NCI-H2081 (cell line): ENCODE measurements at regions not wholly inside any gene's neighbourhood (a gene's known extent, or its start where the extent isn't known, plus 50 kb on each side); places are given as distances from the start of the nearest gene placed in this dataset.
"Not testable (repeated sequence)": the region's sequence is repeated elsewhere in the genome, so short reads cannot be mapped to it uniquely, and the experiment has no call there.

Experiments
- DNase-seq, 2 experiments: peaks; one replicate each; lab custom pipeline; 2025; lab: John Stamatoyannopoulos, UW

DNA sequence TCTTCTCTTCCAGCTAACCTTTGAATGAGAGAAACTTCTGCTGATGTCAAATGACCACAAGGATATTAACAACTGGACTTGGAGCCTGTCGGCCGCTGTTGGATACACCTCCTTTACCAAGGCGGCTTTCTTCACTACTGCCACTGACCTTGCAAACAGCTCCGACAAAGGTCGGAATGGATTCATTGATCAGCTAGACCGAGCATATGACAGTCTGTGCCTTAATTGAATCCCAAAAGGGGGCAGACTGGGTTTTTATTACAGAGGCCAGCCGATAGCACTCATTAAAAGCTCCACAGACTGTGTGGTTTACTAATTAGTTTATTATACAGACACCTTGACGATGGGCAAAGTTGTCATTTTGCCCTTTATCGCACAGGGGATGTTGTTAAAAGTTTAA is 394.5 kb downstream of the RERGL start:
- no peak for DNase-seq

DNA sequence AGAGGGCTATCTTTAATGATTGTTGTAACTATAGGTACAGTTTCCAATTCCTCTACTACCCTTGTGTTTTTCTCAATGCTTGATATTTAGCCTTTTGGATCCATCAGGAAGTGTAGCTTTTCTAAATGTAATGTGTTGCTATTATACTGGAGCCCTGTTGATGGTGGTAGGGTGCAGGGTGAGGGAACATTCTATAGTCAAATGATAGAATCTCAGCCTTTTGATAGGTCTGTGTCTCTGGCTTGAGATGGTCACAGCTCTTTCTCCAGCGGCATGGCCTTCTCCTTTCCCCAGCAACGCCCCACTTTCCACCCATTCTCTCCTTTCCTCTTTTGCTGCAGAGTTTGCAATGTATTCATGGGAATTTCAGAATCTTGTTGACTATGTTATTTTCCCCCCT is 398.6 kb downstream of the RERGL start:
- DNase-seq = no peak

DNA sequence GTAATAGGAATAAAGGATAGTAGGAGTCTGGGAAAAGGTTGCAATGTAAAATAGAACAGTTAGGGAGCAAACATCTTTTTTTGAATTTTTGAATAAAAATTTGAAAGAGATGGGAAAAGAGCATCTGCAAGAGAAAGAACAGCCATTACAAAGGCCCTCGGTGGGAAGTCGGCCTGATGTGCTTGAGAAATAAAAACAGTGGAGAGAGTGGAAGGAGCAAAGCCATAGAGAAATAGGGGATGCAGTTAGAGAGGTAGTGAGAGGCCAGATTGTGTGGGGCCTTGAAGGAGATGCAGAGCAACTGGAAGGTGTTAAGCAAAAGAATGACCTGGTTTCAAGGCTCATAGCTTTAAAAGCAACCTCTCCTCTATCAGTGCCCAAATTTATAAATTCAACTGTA is 409.8 kb downstream of the RERGL start:
- no peak for DNase-seq

DNA sequence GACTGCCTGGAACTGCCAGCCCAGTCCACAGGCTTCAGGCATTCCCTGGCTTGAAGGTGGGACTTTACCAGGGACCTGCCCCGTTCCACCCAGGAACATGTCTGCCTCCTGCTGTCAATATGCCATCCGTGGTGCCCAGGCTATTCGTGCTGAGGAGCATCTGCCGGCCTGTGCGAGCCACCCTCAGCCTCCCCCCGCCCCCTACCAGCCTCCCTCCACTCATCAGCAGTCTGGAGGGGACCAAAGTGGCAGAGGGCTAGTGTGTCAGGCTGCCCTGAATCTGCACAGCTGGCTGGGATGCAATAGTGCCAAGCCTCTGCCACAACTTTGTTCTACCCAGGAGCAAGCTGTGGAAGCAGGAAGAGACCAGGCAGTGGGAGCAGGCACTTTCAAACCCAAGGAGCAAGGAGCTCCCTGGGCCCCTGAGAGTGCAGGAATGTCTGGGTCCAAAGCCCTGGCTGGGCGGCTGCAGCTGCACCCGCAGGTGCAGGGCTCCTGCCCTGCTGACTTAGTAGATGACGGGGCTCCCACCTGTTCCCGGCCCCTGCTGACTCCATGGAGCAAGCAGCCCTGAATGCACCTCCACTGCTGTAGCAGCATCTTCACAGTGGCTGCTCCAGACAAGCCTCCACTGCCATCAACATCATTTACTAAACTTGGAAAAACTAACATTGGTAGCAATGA is 423.2 kb downstream of the RERGL start:
- no peak for DNase-seq

DNA sequence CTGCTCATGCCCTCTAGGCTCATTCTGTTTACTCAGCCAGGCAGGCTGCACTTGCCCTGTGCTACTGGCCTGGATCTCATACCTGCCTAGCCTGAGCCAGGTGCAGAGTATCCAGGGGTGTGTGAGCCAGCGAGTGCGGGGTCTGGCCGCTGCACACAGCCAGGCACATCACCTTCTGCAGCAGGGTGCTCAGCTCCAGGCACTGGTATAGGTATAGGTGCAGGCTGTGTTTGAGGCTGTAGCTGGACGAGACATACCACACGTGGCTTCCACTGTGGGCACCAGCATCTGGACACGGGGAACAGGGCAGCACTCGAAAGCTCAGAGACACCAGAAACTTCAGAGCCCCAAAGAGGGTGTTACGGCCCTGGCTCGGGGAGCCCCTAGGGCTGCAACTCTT is 424.2 kb downstream of the RERGL start:
- DNase-seq = no peak

DNA sequence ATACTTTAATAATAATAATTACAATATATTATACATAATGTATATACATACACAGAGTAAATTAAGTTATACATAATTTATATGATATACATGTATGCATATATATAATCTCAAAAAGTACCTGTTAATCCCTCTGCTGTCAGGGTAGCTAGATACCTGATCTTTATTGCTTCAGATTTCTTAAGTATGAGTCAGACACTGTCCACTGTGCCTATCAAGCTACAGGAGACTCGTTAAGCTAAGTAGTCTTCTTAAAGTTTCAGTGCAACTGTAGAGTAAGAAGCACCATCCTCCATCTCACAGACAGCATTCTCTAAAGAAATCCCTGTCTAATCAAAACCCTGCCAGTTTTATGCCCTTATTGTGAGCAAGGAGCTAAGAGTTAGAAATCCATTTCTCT is 428.7 kb downstream of the RERGL start:
- no peak for DNase-seq

DNA sequence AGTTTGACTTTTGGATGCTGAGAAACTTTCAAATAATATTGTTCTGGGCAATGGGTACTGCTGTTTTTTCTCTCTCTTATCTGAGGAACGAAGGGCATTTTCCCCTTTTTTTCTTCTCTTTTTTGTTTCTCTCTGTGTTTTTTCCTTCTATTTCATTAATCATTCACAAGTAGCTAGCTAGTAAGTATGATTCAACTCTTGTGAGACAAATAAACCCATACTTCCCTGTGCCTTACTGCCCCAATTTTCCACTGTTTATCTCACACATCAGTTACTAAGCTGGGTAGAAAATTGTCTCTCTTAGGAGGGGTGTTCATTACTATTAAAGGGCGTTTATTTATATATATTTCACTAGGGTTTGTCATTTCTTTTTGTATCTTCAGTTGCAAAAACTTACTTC is 437.6 kb downstream of the RERGL start:
- no peak for DNase-seq

DNA sequence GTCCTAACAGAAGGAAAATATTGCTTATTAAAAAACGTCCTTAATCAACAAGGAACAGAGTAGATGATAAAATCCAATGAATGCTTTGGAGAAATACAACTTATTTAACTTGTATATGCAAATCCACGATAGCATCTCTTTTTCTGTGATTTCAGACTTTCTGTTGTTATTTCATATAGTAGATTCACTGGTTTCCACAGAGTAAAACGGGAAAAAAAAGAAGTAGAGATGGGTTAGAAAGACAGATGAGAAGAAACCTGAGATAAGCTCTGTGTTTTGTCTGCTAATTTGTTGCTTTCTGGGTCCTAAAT is 447.7 kb downstream of the RERGL start:
- no peak for DNase-seq

DNA sequence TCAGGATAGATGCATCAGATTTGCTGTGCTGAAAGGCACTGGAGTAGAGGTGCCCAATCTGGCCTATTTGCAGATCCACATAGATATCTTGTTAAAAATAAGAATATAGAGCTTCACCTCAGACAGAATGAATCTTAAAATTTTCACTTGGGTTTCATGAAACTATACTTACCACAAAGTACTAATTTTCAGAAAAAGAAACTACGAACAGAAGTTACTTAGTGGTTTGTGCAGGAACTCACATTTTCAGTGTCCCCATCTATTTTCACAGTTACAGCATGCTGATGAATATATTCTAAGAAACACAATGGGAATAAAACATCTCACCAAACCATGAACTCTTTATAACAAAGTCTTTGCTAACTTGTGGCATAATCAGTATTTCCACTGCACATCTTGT is 449.4 kb downstream of the RERGL start:
- DNase-seq = no peak

DNA sequence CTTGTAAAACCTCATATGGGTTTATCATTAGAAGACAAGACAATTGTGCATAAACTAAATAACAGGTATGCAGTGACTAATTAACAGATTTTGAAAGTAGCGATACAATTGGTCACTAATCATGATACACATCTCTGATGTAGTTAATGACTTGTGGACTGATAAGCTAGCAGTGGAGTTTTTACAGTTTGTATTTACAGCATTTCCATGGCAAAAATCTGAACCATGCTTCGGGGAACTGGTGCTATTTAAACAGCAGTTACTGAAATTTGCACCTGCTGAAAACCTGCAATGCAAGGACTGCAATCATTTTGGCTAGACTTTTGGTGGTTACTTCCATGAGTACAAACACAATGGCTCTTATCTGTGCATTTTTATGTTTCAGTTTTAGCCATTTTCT is 471.2 kb downstream of the RERGL start:
- no peak for DNase-seq

DNA sequence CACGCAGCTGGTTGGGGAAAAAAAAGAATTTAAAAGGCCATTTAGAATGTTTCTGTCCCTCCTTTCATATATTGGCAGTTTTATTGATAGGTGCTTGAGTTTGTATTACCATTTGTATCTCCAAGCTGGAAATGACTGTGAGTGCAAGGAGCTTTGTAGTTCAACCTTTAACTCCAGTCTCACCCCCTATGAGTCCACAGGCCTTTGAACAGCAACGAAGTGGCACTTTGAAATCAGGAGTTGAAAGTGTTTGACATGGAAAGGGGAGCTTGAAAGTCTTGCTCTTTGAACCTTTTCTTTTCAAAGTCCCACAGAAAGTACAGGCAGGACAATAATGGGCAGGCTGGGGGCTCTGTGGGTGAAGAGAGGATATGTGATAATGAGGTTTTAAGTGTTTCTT is 480.3 kb downstream of the RERGL start:
- DNase-seq = no peak

DNA sequence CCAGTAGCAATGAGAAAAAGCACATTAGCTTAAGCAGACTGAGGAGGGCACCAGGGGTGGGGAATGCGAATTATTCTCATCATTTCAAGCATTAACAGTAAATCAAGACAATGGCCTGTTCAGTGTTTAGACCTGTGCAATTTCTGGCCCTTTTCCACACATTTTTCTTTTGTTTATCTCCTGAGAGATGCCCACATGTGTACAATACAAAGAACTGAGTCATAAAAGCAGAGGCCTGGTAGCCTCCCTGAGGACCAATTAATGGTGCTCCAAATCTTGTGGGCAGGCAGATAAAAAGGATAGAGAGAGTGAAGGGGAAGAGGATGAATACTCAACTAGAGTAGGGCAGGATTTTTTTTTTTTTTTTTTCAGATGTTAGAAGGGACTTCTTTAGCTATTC is 480.8 kb downstream of the RERGL start:
- DNase-seq = no peak

DNA sequence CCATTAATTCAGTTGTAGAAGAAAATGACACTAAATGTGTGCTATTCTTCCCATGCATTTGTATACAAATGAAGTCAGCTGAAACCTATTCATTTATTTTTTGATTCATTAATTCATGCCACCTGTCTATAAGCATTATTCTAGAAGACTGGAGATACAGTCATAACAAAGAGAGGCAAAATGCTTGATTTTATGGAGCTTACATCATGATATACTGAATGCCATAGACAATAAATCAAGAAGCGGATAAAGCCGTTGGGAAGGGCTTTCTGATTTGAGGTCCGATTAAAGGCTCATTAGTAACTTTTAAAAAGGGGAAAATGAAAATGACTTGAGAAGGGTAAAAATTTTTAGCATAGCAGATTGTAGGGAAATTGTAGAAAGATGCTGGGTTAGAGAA is 494.9 kb downstream of the RERGL start:
- no peak for DNase-seq

DNA sequence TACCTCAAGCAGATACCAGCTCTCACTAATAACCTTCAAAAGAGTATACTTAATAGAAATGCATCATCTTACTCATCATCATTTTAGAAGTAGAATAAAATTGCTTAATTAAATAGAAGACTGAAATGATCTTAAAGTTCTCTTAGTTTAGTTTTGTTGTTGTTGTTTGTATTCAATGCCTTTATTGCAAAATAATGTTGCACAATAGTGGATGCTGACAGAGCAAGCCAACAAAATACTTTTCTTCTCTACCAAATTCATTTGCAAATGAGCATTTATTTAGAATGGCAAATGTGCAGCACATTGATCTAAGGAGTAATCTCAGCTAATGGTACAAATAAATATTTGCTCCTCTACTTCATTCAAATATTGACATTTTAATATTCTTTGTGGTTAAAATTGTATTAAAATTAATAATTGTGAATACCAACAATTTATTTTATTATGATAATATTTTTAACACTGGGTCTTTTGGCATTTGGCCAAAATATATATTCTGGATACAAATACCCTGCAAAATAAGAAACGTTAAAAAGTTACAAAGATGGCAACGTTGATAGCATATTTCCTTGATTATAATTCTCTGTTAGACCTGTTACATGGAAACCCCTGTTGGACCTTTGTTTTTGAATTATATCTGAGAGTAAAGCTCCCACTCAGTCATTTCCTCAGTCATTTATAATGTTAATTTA is 496.1 kb downstream of the RERGL start:
- DNase-seq = no peak

DNA sequence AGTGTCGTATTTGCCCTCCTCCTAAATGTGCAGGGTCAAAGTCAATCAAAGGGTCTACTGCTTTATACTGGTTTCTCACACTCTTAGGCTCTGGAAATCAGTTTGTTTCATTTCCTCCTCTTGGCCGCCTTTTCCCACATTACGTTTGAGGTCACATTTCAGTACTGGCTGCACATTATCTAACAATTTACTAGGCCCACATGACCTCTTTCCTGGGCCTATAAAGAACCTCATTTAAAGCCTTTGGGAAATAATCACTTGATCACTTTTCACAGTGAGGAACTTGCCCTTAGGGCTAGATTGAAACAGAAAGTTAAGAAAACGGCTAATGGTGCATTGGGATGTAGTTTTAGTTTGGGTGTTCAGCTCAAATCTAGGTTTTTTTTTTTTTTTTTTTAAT is 497.5 kb downstream of the RERGL start:
- no peak for DNase-seq

DNA sequence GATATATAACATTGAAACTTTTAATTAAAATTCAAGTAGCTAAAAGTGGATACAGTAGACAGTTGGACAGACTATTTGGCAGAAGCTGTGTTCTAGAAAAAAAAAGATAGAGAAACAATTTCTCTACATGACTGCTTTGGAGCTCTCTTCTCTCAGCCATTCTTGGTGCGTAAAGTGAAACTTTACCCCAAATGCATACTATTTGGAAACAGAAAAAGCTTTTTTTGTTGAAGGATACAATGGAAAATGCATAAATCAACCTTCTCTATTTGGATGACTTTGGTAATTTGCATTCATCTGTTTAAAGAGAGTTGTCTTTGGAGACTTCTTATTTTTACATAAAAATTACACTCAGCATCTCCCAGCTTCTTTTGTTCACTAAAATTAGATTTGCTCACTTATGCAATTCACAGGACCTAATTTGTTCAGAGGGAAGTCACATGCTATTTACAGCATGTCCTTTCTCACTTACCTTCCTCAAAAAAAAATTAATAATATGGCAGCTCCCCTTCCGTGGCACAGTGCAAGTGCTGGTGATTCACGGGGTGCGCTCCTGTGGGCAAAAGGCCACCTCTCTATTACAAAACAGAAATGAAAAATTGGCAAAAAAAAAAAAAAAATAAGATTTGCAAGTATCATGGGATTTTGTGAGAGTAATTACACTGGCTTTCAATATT is 498.9 kb downstream of the RERGL start:
- DNase-seq = no peak

DNA sequence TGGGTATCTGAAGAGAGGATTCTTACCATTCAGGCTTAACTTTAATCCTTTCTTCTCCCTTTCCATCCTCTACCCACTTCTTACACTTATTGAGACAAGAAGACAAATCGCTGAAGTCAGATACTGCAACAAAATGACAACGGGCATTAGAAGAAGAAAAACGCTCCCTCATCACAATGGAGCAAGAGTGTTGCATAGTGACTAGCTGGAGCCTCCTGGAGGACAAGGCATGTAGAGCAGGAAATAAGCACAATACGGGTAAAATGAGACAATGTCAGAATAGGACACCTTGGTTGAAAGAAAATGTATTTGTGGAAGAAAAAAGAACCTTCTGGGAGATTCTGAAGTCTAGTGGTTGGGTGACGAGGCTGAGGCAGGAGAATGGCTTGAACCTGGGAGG is 501.0 kb downstream of the RERGL start:
- peak; percentile 5 to 15 for DNase-seq

DNA sequence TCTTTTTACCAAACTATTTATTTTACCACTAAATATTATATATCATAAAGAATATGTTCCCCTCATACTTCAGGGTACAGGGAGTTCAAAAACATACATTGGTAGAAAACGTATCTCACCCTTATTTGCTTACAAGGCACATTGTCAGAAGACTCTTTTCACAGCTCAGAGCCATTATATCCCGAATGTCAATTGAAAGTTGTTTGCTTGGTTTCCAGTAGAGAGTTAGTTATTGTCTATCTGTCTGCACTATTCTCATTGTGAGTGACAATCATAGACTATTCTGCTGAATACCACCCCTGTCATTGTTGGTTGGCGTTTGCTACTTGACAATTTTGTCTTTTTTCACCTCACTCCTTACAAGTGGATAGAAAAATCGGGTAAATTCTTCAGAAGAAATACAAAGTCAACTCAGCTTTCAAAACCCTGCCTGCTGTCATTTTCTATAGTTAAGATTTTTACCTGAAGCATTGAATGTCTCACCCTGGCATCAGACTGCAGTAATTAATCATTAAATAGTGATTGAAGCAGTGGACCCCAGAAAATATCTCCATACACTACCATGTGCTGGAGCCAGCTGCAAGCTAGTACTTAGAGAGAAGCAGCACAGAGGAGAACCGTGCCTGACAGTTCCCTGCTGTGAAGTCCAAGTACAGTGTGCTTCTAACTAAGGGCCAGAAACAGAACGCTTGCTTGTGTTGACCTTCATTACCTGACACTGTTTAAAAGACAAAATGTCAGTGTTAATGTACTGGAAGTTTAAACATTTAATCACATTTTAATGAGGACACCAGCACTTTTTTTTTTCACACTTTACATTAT is 510.6 kb downstream of the RERGL start:
- peak; percentile 38 to 75 for DNase-seq

DNA sequence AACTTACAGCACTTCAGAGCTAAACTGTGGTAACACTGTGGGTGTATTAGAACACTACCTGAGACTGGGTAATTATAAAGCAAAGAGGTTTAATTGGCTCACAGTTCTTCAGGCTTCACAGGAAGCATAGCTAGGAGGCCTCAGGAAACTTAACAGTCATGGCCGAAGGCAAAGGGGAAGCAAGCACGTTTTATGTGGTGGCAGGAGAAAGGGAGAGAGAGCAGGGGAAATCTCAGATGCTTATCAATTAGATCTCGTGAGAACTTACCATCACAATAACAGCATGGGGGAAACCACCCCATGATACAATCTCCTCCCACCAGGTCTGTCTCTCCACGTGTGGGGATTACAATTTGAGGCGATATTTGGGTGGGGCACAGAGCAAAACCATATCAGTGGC is 512.6 kb downstream of the RERGL start:
- DNase-seq = no peak

DNA sequence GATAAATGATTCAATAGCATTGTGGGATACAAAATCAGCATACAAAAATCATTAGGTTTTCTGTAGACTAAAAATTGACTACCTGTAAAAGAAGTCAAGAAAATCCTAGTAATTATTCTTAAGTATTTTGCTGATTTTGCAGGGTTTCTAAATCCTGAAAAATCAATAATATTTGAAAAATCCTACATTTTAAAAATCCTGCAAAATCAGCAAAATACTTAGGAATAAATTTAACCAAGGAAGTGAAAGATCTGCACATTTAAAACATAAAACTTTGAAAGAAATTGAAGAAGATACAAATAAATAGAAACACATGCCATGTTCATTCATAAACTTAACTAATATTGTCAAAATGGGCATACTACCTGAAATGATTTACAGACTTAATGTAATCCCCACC is 517.7 kb downstream of the RERGL start:
- DNase-seq = no peak

DNA sequence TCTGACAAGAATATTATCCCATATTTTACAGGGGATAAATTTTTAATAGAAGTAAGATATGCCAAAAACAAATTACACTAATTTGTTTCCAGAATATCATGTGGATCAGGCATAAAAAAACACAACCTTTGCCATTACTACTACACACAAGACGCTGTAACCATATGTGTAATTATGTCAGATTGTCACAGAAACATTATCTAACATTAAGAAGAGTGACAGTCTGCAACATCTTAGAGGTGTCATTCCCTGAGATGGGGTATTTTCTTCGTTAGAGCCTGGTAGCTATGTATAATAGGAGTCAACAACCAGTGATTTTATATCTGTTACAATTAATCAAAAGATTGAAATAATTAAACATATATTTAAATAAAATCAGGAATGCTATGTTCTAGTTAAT is 518.9 kb downstream of the RERGL start:
- DNase-seq = no peak

DNA sequence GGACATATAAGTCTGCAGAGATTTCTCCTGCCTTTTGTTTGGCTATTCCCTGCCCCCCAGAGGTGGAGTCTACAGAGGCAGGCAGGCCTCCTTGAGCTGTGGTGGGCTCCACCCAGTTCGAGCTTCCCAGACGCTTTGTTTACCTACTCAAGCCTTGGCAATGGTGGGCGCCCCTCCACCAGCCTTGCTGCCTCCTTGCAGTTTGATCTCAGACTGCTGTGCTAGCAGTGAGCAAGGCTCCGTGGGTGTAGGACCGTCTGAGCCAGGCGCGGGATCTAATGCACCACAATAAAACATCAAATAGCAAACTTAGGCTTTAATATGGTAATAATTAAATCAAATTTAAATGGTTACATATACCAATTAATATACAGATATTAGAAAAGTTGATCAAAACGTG is 525.4 kb downstream of the RERGL start:
- DNase-seq = not testable (repeated sequence)

DNA sequence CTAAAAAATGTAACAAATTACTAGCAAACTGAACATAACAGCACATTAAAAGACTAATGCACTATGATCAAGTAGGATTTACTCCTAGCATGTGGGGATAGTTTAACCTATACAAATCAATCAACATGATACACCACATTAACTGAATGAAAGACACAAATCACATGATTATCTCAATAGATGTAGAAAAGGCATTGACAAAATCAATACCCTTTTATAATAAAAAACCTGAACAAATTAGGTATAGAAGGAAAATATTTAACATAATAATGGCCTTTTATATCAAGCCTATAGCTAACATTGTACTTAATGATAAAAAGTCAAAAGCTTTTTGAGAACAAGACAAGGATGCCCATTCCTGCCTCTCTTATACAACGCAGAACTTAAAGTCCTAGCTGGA is 540.0 kb downstream of the RERGL start:
- no peak for DNase-seq
